ENCODE measurements at regions not wholly inside any gene's neighbourhood (a gene's known extent, or its start where the extent isn't known, plus 50 kb on each side); places are given as distances from the start of the nearest gene placed in this dataset.
A peak's percentile ranks its signal among the peaks of the same experiment; 100 is the strongest.
"Not testable (repeated sequence)": the region's sequence is repeated elsewhere in the genome, so short reads cannot be mapped to it uniquely, and the experiment has no call there.

DNA sequence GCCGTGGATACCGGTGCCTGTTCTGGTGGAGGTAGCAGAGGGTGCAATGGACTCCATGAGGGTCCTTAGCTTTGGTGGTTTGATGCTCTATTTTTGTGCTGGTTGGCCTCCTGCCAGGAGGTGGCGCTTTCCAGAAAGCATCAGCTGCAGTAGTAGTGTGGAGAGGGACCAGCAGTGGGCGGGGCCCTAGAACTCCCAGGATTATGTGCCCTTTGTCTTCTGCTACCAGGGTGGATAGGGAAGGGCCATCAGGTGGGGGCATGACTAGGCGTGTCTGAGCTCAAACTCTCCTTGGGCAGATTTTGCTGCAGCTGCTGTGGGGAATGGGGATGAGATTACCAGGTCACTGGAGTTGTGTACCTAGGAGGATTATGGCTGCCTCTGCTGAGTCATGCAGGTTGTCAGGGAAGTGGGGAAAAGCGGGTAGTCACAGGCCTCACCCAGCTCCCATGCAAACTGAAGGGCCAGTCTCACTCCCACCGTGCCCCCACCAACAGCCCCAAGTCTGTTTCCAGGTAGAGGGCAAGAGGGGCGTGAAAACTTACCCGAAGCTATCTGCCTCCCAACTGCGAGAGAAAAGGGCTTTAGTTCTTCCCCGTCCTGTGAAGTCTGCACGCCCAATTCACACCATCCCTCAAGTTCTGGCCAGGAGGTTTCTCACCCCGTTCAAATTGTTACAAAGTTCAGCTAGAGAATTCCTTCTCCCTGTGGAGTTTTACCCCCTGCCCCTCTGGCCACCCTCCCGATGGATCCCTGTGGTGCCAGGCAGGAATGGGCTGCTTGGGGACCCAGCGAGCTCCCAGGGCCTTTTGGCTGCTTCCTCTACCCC, 235.0 kb downstream of the DHX15 start:
- H3K4me3 ChIP-seq (ENCODE audit: low read length in 2 of 2); H3K27ac Mint-ChIP-seq; H3K27me3 ChIP-seq (ENCODE audit: insufficient read depth, low read length); H3K9me3 Mint-ChIP-seq; POLR2A ChIA-PET (ENCODE audit: partially characterized antibody); CTCF ChIA-PET (ENCODE audit: partially characterized antibody); H3K9me3 ChIP-seq (ENCODE audit: control insufficient read depth in 1 of 2, low read length in 2 of 2); H3K4me1 ChIP-seq (ENCODE audit: insufficient read depth, low read length); H3K4me1 Mint-ChIP-seq; H3K36me3 ChIP-seq (ENCODE audit: insufficient read depth, low read length); H3K27ac ChIP-seq (ENCODE audit: low read depth, low read length); H3K27me3 Mint-ChIP-seq; DNase-seq; intact Hi-C loops (cut with micrococcal nuclease); H3K36me3 Mint-ChIP-seq; H3K4me3 Mint-ChIP-seq: not testable (repeated sequence)

- CTCF ChIA-PET (ENCODE audit: partially characterized antibody), result no interaction called here
- H3K27me3 Mint-ChIP-seq, result no peaks in the 10 kb centered on the region
- H3K27ac Mint-ChIP-seq, result no peak overlapping the region
- no peak overlapping the region for H3K4me3 Mint-ChIP-seq
- Histone ChIP-seq H3K27ac (ENCODE audit: low read depth, low read length) (no peak overlapping the region), H3K4me3 (ENCODE audit: low read length in 2 of 2) (no peak overlapping the region), H3K27me3 (ENCODE audit: insufficient read depth, low read length) (no peaks in the 10 kb centered on the region), H3K9me3 (ENCODE audit: control insufficient read depth in 1 of 2, low read length in 2 of 2) (no peaks in the 10 kb centered on the region), H3K36me3 (ENCODE audit: insufficient read depth, low read length) (no peaks in the 10 kb centered on the region), H3K4me1 (ENCODE audit: insufficient read depth, low read length) (no peaks in the 10 kb centered on the region)
- intact Hi-C loops (cut with micrococcal nuclease), result no loop called here
- peaks cover 0 to 4% (median 0%) of the 10 kb centered on the region in 8 donors for H3K9me3 Mint-ChIP-seq
- no peak for DNase-seq
- POLR2A ChIA-PET (ENCODE audit: partially characterized antibody), result no interaction called here
- H3K4me1 Mint-ChIP-seq, result no peaks in the 10 kb centered on the region
- H3K36me3 Mint-ChIP-seq, result no peaks in the 10 kb centered on the region
Observed at GRCh38 chr4:24339260-24339659, 245.1 kb downstream of the DHX15 start.

- Mint-ChIP-seq H3K36me3 (no peaks in the 10 kb centered on the region), H3K27me3 (no peaks in the 10 kb centered on the region), H3K27ac (no peak overlapping the region), H3K4me3 (no peak overlapping the region), H3K9me3 (peaks cover 0 to 4% (median 0%) of the 10 kb centered on the region in 8 donors), H3K4me1 (no peaks in the 10 kb centered on the region)
- Histone ChIP-seq H3K4me3 (ENCODE audit: low read length in 2 of 2) (no peak overlapping the region), H3K4me1 (ENCODE audit: insufficient read depth, low read length) (no peaks in the 10 kb centered on the region), H3K36me3 (ENCODE audit: insufficient read depth, low read length) (no peaks in the 10 kb centered on the region), H3K27ac (ENCODE audit: low read depth, low read length) (no peak overlapping the region), H3K9me3 (ENCODE audit: control insufficient read depth in 1 of 2, low read length in 2 of 2) (no peaks in the 10 kb centered on the region), H3K27me3 (ENCODE audit: insufficient read depth, low read length) (no peaks in the 10 kb centered on the region)
- ChIA-PET POLR2A (ENCODE audit: partially characterized antibody) (no interaction called here), CTCF (ENCODE audit: partially characterized antibody) (no interaction called here)
- DNase-seq, result no peak
- intact Hi-C loops (cut with micrococcal nuclease), result no loop called here
Observed at GRCh38 chr4:24337451-24338190, 246.7 kb downstream of the DHX15 start.

- no peak for DNase-seq
- Mint-ChIP-seq H3K27me3 (no peaks in the 10 kb centered on the region), H3K4me3 (no peak overlapping the region), H3K36me3 (no peaks in the 10 kb centered on the region), H3K27ac (no peak overlapping the region), H3K4me1 (no peaks in the 10 kb centered on the region), H3K9me3 (peaks cover 0 to 5% (median 0%) of the 10 kb centered on the region in 8 donors)
- Histone ChIP-seq H3K9me3 (ENCODE audit: control insufficient read depth in 1 of 2, low read length in 2 of 2) (no peaks in the 10 kb centered on the region), H3K36me3 (ENCODE audit: insufficient read depth, low read length) (no peaks in the 10 kb centered on the region), H3K27me3 (ENCODE audit: insufficient read depth, low read length) (no peaks in the 10 kb centered on the region), H3K27ac (ENCODE audit: low read depth, low read length) (no peak overlapping the region), H3K4me1 (ENCODE audit: insufficient read depth, low read length) (no peaks in the 10 kb centered on the region), H3K4me3 (ENCODE audit: low read length in 2 of 2) (no peak overlapping the region)
- intact Hi-C loops (cut with micrococcal nuclease), result no loop called here
- ChIA-PET POLR2A (ENCODE audit: partially characterized antibody) (no interaction called here), CTCF (ENCODE audit: partially characterized antibody) (no interaction called here)
Observed at GRCh38 chr4:24335616-24336015, 248.7 kb downstream of the DHX15 start.

- Mint-ChIP-seq H3K27me3 (no peaks in the 10 kb centered on the region), H3K9me3 (peaks cover 0 to 5% (median 0%) of the 10 kb centered on the region in 8 donors), H3K4me1 (no peaks in the 10 kb centered on the region), H3K27ac (no peak overlapping the region), H3K36me3 (no peaks in the 10 kb centered on the region), H3K4me3 (no peak overlapping the region)
- H3K27me3 ChIP-seq (ENCODE audit: insufficient read depth, low read length), result no peaks in the 10 kb centered on the region
- no peaks in the 10 kb centered on the region for H3K36me3 ChIP-seq (ENCODE audit: insufficient read depth, low read length)
- H3K4me1 ChIP-seq (ENCODE audit: insufficient read depth, low read length), result no peaks in the 10 kb centered on the region
- intact Hi-C loops (cut with micrococcal nuclease), result no loop called here
- ChIA-PET CTCF (ENCODE audit: partially characterized antibody) (no interaction called here), POLR2A (ENCODE audit: partially characterized antibody) (no interaction called here)
- H3K4me3 ChIP-seq (ENCODE audit: low read length in 2 of 2), result no peak overlapping the region
- no peak overlapping the region for H3K27ac ChIP-seq (ENCODE audit: low read depth, low read length)
- no peak for DNase-seq
- no peaks in the 10 kb centered on the region for H3K9me3 ChIP-seq (ENCODE audit: control insufficient read depth in 1 of 2, low read length in 2 of 2)
Observed at GRCh38 chr4:24334906-24335305, 249.4 kb downstream of the DHX15 start.

DNA sequence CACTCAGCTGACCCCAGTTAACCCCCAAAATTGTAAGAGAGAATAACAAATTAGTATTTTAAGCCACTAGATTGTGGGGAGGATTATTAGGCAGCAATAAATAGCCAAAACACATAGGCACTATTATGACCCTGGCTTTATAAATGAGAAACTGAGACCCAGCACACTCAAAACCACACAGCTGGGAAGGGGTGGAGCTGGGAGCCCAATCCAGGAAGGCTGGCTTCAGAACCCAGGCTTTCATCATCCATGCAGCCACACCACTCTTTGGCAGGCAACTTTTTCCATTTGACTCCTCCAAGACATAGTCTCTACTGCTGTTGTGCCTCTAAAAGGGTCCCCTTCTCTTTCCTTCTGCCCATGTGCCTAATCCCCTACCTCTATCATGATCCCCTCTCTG, 253.8 kb downstream of the DHX15 start:
- POLR2A ChIA-PET (ENCODE audit: partially characterized antibody), result no interaction called here
- Mint-ChIP-seq H3K36me3 (no peaks in the 10 kb centered on the region), H3K4me1 (no peaks in the 10 kb centered on the region), H3K27ac (no peak overlapping the region), H3K27me3 (no peaks in the 10 kb centered on the region), H3K4me3 (peak overlapping the region in 1 of 8 donors; percentile 11), H3K9me3 (peaks cover 0 to 3% (median 0%) of the 10 kb centered on the region in 8 donors)
- Histone ChIP-seq H3K9me3 (ENCODE audit: control insufficient read depth in 1 of 2, low read length in 2 of 2) (no peaks in the 10 kb centered on the region), H3K4me1 (ENCODE audit: insufficient read depth, low read length) (no peaks in the 10 kb centered on the region), H3K36me3 (ENCODE audit: insufficient read depth, low read length) (no peaks in the 10 kb centered on the region), H3K4me3 (ENCODE audit: low read length in 2 of 2) (no peak overlapping the region), H3K27ac (ENCODE audit: low read depth, low read length) (no peak overlapping the region), H3K27me3 (ENCODE audit: insufficient read depth, low read length) (no peaks in the 10 kb centered on the region)
- CTCF ChIA-PET (ENCODE audit: partially characterized antibody), result no interaction called here
- intact Hi-C loops (cut with micrococcal nuclease), result no loop called here
- no peak for DNase-seq

DNA sequence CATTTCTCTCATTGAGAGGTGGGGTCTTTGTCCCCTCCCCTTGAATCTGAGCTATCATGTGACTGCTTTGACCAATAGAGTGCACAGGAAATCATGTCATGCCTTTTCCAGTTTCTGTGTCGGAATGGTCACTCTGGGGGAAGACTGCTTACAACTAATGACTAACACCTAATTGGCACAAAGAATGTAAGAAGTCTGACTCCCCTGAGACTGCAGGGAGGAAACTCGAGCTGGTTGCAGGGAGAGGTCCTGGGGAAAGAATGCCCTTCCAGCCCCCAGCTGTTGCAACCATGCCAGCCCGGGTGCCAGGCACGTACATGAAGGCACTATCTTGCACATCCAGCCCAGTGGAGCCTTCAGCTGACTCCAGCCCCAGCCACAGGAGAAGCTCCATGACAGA, 254.2 kb downstream of the DHX15 start:
- H3K27ac Mint-ChIP-seq, result no peak overlapping the region
- Histone ChIP-seq H3K27ac (ENCODE audit: low read depth, low read length) (no peak overlapping the region), H3K4me3 (ENCODE audit: low read length in 2 of 2) (no peak overlapping the region), H3K36me3 (ENCODE audit: insufficient read depth, low read length) (no peaks in the 10 kb centered on the region), H3K27me3 (ENCODE audit: insufficient read depth, low read length) (no peaks in the 10 kb centered on the region), H3K9me3 (ENCODE audit: control insufficient read depth in 1 of 2, low read length in 2 of 2) (no peaks in the 10 kb centered on the region), H3K4me1 (ENCODE audit: insufficient read depth, low read length) (no peaks in the 10 kb centered on the region)
- no peaks in the 10 kb centered on the region for H3K4me1 Mint-ChIP-seq
- no peak for DNase-seq
- CTCF ChIA-PET (ENCODE audit: partially characterized antibody), result no interaction called here
- intact Hi-C loops (cut with micrococcal nuclease), result no loop called here
- no peaks in the 10 kb centered on the region for H3K27me3 Mint-ChIP-seq
- H3K36me3 Mint-ChIP-seq, result no peaks in the 10 kb centered on the region
- peaks cover 0 to 2% (median 0%) of the 10 kb centered on the region in 8 donors for H3K9me3 Mint-ChIP-seq
- H3K4me3 Mint-ChIP-seq, result no peak overlapping the region
- POLR2A ChIA-PET (ENCODE audit: partially characterized antibody), result no interaction called here

Data from CD4-positive, alpha-beta memory T cell (primary cell).